TTC549 (cell line): ENCODE measurements at regions not wholly inside any gene's neighbourhood (a gene's known extent, or its start where the extent isn't known, plus 50 kb on each side); places are given as distances from the start of the nearest gene placed in this dataset.

Experiments used
- FAIRE-seq: peaks from 2 replicates; lab custom pipeline; 2012; peaks lifted over from hg19 to GRCh38; lab: Jason Lieb, UNC

- FAIRE-seq = no peak
These were observed 228.8 kb downstream of the FBXO15 start for GRCh38 chr18:73918816-73919215.

GRCh38 chr18:73917046-73917445 lies 230.6 kb downstream of the FBXO15 start:
- FAIRE-seq = no peak

- no peak for FAIRE-seq
These were observed 234.1 kb downstream of the FBXO15 start for GRCh38 chr18:73913505-73913904.

GRCh38 chr18:73908323-73908722 lies 239.3 kb downstream of the FBXO15 start:
- no peak for FAIRE-seq

- FAIRE-seq = no peak
These were observed 246.1 kb downstream of the FBXO15 start for GRCh38 chr18:73901566-73901965.

DNA sequence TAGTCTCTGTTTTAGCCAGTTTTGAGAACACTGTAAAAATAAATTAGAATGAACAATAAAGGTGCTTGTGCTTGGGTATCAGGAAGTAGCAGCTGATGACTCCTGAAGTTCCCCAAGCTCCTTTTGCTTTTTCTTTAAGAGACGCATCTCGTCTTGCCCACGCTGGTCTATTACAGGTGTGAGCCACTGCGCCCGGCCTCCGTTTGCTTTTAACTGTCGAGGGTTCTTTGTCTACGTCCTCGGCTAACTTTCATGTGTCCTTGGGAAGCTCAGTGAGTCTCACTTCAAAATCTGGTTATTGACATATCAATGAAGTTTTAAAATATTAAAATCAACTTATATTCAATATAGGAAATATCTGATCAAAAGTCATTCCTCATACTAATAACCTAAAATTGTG lies 246.5 kb downstream of the FBXO15 start:
- no peak for FAIRE-seq

GRCh38 chr18:73900106-73900835 lies 247.4 kb downstream of the FBXO15 start:
- FAIRE-seq = no peak

DNA sequence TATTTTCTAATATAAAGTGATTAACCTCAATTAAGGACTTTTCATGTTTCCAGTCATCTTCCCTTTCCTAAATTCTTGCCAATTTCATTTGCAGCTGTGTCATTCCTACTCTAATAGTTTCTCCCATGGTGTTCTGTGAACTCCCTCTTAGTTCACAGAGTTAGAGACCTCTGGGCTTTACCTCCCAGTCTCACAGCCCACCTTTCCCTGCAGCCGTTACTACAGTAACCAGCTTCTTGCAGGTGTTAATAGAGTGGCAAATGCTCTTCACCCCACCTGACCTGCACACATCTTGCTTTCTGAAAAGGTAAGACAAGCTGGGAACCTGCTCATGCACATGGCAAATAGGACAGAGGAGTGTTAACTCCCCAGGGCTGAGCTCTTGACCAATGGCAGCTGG lies 250.1 kb downstream of the FBXO15 start:
- FAIRE-seq = no peak

DNA sequence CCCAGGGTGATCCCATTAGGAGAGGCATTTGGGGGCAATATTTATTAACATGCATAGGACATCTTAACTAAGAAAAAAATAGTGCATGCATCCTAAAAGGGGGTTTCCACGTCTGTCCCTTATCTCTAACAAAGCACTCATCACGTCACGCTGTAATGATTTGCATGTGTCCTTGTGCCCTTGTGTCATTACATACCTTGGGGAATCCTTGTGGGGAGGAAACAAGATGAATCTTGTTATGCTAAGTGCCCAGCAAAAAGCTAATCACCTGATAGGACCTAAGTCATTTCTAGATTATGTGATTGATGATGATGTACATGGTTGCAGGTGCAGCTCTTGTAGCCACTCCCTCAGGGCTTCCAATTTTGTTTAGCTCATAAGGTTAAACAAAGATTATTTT lies 250.9 kb downstream of the FBXO15 start:
- no peak for FAIRE-seq

GRCh38 chr18:73895701-73896100 lies 251.9 kb downstream of the FBXO15 start:
- FAIRE-seq = no peak

DNA sequence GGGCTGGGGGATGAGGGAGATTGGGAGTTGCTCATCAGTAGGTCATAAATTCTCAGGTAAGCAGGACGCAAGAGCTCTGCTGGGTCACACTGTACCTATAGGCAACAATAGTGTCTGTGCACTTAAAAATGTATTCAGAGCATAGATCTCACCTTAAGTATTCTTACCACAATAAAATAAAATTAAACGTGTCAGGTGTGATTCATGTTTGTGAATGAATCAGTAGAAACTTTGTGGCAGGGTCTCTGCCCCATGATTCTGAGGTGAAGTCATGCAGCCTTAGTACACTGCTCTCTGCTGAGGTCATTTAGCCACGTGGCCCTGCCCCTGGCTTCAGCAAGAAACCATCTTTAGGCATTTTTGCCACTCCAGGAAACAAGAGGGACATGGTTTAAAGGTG lies 253.8 kb downstream of the FBXO15 start:
- FAIRE-seq = no peak

DNA sequence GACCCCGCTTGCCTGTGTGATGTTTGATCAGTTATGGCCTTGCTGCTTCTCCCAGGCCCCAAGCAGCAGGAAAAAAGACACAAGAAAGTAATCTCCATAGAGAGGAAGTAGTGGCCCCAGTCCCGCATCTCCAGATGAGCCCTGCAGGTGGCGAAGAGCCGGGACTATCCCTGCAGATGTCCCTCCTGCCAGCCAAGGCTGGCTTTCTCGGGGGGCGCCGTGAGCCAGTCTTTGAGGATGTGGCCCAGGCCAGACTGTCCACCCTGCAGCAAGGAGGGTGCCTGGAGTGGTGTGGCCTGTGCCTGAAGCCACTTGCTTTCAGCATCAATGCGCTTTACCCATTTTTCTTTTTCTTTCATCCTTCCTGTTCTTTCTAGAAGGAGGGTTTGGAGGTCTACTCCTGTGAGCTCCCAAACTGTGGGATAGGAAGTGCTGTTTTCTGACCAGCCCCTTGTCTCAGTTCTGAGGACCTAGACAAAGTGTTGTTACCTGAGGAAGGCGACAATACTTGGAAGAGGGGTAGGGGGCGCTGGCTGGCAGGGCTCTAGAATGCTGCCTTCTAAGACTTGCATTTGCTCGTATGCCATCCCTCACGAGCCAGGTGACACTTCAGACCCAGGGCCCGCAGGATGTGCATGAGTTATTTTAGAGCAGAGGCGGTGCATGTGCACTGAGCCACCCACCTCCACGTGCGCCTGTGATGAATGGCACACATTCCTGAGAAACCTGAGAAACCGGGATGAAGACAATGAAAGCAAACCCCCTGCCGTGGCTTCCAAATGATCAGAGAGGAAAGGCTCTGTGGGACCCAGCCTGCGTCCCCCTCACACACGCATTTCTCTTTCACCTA lies 255.8 kb downstream of the FBXO15 start:
- FAIRE-seq = no peak

DNA sequence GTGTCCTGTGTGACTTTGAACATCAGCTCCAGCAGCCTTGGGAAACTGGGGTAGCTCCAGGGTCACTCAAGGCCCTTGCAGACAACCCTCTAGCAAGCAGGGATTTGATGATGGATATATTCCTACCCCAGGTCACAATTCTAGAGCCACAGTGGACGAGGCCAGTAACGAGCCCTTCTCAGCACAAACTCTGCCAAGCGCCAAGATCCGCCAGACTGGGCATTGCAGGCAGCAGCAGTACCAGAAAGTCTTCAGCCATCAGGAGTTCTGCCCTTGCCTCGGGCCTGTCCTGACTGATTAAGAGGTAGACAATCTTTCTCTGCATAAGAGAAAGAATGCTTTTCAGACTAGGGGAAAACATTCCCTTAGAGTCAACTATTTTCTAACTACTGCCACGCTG lies 259.1 kb downstream of the FBXO15 start:
- FAIRE-seq = no peak

- FAIRE-seq = no peak
These were observed 259.8 kb downstream of the FBXO15 start for GRCh38 chr18:73887801-73888200.

GRCh38 chr18:73884868-73885267 lies 262.8 kb downstream of the FBXO15 start:
- FAIRE-seq = no peak

GRCh38 chr18:73881396-73881917 lies 266.2 kb downstream of the FBXO15 start:
- FAIRE-seq = no peak

DNA sequence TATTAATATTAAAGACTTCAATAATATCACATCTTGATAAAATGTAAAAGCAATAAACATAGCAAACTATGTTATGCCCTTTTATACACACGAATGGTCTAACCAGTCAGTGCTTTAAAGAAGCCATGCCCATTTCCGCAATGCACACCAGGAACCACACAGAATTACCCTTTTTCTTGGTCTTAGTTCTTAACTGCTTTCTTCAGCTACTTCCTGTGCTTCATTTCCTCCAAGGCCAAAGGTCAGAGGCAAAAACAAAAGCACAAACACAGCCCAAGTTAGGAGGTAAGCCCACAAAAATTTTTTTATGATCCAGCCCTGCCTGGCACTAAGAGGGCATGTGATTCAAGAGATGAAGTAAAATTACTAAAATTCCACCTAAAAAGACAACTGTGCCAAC lies 267.2 kb downstream of the FBXO15 start:
- FAIRE-seq = no peak

- FAIRE-seq = no peak
These were observed 267.9 kb downstream of the FBXO15 start for GRCh38 chr18:73879766-73880165.

GRCh38 chr18:73879328-73879727 lies 268.3 kb downstream of the FBXO15 start:
- no peak for FAIRE-seq

GRCh38 chr18:73869182-73869581 lies 278.5 kb downstream of the FBXO15 start:
- FAIRE-seq = no peak

DNA sequence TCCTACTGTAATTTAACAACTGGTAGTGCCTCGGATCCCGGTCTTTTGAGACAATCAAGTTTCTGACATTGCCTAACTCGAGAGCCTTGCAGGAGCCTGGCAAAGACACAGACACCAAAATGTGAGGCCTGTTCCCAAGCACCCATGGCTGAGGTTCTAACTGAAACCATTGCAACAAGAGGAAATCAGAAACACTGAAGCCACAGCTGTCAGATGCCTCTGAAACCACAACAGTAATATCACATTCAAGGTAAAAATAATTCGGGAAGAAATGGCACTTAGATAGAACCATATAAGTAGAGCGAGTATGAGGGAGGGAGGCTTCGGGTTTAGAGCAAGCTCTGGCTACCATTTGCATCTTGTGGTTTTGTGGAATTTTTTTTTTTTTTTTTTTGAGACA lies 285.9 kb downstream of the FBXO15 start:
- no peak for FAIRE-seq

DNA sequence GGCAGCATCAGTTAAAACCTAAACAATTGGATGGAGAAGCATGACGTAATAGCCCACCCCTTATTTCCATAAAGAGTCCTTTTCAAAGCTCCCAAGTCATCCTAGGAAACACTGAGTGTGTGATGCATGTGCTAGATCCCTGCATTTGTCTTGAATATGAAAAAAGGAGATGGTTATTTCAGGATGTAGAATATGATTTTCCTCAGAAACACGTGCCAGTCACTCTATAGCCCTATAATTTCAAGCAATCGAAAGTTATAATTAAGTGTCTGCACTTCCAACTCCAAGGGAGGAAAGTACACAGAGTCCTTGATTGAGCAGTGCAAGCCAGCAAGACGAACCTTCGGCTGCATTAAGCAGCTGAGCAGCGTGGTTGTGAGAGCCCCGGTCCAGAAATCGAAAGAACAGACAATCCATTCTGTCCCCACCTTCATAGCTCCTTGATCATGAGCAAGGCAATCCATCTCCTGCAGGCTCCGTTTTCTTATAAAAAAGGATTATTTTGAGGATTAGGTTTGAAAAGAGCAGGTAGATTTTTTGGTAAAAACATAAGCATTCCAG lies 287.7 kb downstream of the FBXO15 start:
- FAIRE-seq = no peak
